Endodermal cell (in vitro differentiated cells): ENCODE measurements at regions not wholly inside any gene's neighbourhood (a gene's known extent, or its start where the extent isn't known, plus 50 kb on each side); places are given as distances from the start of the nearest gene placed in this dataset.

Experiments
- DNase-seq: peaks from one replicate; pipeline ENCODE4 v3.0.0-alpha.2; 2017
- H3K27ac ChIP-seq: 2 replicates; pipeline ENCODE4 v1.5.1; 2013; ENCODE audit warnings: mild to moderate bottlenecking, low read depth, low read length, moderate library complexity
- H3K27me3 ChIP-seq: 2 replicates; pipeline ENCODE4 v1.6.1; 2013; ENCODE audit warnings: mild to moderate bottlenecking, low read length, moderate library complexity; ENCODE audit not compliant: insufficient read depth, control insufficient read depth, poor library complexity, severe bottlenecking
- H3K36me3 ChIP-seq: 2 replicates; pipeline ENCODE4 v1.7.0; 2013; ENCODE audit warnings: mild to moderate bottlenecking, low read length, moderate library complexity; ENCODE audit not compliant: control insufficient read depth, insufficient read depth
- H3K4me1 ChIP-seq: one replicate; pipeline ENCODE4 v1.7.0; 2013; ENCODE audit warnings: low read length; ENCODE audit not compliant: control insufficient read depth, insufficient read depth
- H3K4me3 ChIP-seq: 2 replicates; pipeline ENCODE4 v1.5.1; 2013; ENCODE audit warnings: mild to moderate bottlenecking, low read length, moderate library complexity
- H3K9ac ChIP-seq: 2 replicates; pipeline ENCODE4 v1.6.1; 2013; ENCODE audit warnings: mild to moderate bottlenecking, low read length, moderate library complexity; ENCODE audit not compliant: poor library complexity, severe bottlenecking; ENCODE audit errors: extremely low read depth
- H3K9me3 ChIP-seq: 2 replicates; pipeline ENCODE4 v1.6.1; 2013; ENCODE audit warnings: mild to moderate bottlenecking, low read length, moderate library complexity; ENCODE audit not compliant: control insufficient read depth
- H3K27ac Mint-ChIP-seq: 2 replicates; pipeline ENCODE4 v1.8.0; 2020; ENCODE audit warnings: mixed read lengths
- H3K27me3 Mint-ChIP-seq: 2 replicates; pipeline ENCODE4 v1.8.0; 2021; ENCODE audit warnings: mild to moderate bottlenecking, mixed read lengths; ENCODE audit not compliant: insufficient read depth
- H3K36me3 Mint-ChIP-seq: 2 replicates; pipeline ENCODE4 v1.8.0; 2020; ENCODE audit warnings: low read depth, mixed read lengths
- H3K4me1 Mint-ChIP-seq: 2 replicates; pipeline ENCODE4 v1.8.0; 2020; ENCODE audit warnings: mixed read lengths
- H3K4me3 Mint-ChIP-seq: 2 replicates; pipeline ENCODE4 v1.8.0; 2020; ENCODE audit warnings: mild to moderate bottlenecking, moderate library complexity, mixed read lengths
- H3K9me3 Mint-ChIP-seq: 2 replicates; pipeline ENCODE4 v1.8.0; 2020; ENCODE audit warnings: mild to moderate bottlenecking, mixed read lengths
- WGBS, 2 experiments: methylation state at CpG; one replicate each; pipeline versions ENCODE4 v1.1.5 to v1.1.7; 2013; ENCODE audit warnings: missing lambda C conversion rate in 2 of 2, mixed read lengths in 1 of 2; ENCODE audit not compliant: insufficient coverage in 1 of 2, insufficient read length in 1 of 2; 5-methylcytosine and 5-hydroxymethylcytosine counted together
- TF ChIP-seq, protein P1 (sequence below): fragments of 200-600 bp; sonication (generic); conservative IDR thresholded peaks from 2 replicates; pipeline ENCODE4 v1.5.0; 2021; ENCODE audit warnings: antibody characterized with exemption, mild to moderate bottlenecking

DNA sequence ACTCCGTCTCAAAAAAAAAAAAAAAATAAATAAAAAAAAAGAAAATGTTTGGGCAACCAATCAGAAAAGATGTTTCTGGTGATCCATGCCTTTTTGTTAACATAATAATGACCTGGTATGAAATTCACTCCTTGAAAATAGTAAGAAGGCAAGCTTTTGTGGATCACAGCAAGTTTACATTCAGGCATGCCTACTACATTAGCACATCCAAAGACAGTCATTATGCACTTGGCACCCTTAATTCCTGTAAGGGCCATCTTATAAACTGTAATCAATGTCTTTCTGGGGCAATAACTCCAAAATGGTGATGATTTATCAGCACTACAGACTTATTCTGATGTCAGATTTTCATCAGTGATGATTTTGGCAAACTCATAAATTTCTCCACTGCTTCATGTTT lies 1871.6 kb upstream of the AGA start:
- no peaks in the 10 kb centered on the region for H3K4me1 Mint-ChIP-seq
- peaks cover 20% of the 10 kb centered on the region for H3K9me3 ChIP-seq
- WGBS, 2 experiments = 100% methylated on average over 1 of the region's 1 CpG; no CpG with 5 or more reads in 1 of the 2 experiments
- H3K27ac ChIP-seq = no peak overlapping the region
- peaks cover 30% of the 10 kb centered on the region for H3K9me3 Mint-ChIP-seq
- no peak for DNase-seq
- no peaks in the 10 kb centered on the region for H3K4me1 ChIP-seq
- H3K36me3 ChIP-seq = no peaks in the 10 kb centered on the region
- H3K4me3 Mint-ChIP-seq = no peak overlapping the region
- H3K36me3 Mint-ChIP-seq = peaks cover 35% of the 10 kb centered on the region
- H3K9ac ChIP-seq = no peak overlapping the region
- no peaks in the 10 kb centered on the region for H3K27me3 ChIP-seq
- no peak overlapping the region for H3K27ac Mint-ChIP-seq
- H3K4me3 ChIP-seq = no peak overlapping the region
- TF ChIP-seq, protein P1, sequence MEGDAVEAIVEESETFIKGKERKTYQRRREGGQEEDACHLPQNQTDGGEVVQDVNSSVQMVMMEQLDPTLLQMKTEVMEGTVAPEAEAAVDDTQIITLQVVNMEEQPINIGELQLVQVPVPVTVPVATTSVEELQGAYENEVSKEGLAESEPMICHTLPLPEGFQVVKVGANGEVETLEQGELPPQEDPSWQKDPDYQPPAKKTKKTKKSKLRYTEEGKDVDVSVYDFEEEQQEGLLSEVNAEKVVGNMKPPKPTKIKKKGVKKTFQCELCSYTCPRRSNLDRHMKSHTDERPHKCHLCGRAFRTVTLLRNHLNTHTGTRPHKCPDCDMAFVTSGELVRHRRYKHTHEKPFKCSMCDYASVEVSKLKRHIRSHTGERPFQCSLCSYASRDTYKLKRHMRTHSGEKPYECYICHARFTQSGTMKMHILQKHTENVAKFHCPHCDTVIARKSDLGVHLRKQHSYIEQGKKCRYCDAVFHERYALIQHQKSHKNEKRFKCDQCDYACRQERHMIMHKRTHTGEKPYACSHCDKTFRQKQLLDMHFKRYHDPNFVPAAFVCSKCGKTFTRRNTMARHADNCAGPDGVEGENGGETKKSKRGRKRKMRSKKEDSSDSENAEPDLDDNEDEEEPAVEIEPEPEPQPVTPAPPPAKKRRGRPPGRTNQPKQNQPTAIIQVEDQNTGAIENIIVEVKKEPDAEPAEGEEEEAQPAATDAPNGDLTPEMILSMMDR = no peak
- H3K27me3 Mint-ChIP-seq = no peaks in the 10 kb centered on the region

- Histone ChIP-seq H3K36me3 (no peaks in the 10 kb centered on the region), H3K27me3 (no peaks in the 10 kb centered on the region), H3K9ac (no peak overlapping the region), H3K4me1 (no peaks in the 10 kb centered on the region), H3K9me3 (no peaks in the 10 kb centered on the region), H3K4me3 (no peak overlapping the region), H3K27ac (no peak overlapping the region)
- no peak overlapping the region for H3K4me3 Mint-ChIP-seq
- TF ChIP-seq, protein P1 = no peak
- H3K9me3 Mint-ChIP-seq = no peaks in the 10 kb centered on the region
- H3K27ac Mint-ChIP-seq = no peak overlapping the region
- no peaks in the 10 kb centered on the region for H3K27me3 Mint-ChIP-seq
- H3K4me1 Mint-ChIP-seq = no peaks in the 10 kb centered on the region
- no peak for DNase-seq
- 84 to 100% methylated on average over 1 to 2 of the region's 2 CpGs for WGBS, 2 experiments
- H3K36me3 Mint-ChIP-seq = no peaks in the 10 kb centered on the region
Observed at GRCh38 chr4:179325181-179325580, 1882.9 kb upstream of the AGA start.

DNA sequence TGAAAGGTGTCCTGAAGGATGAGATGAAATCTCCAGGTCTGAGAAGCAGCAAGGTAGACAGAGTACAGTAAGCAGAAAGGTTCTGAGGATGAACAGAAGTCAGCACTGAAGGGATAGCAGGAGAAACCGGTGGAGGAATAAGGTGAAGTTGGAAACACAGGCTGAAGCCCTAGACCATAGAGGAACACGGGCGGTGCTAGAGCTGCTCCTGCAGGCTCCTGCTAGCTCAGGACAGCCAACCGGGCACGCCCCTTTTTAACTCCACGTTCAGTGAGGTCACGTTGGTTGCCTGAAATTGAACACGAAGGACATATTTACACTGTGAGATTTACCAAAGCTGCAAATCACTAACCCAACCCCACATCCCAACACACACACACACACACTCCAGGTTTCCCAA lies 1886.4 kb upstream of the AGA start:
- WGBS, 2 experiments = 95 to 96% methylated on average over 8 of the region's 8 CpGs
- Histone ChIP-seq H3K27ac (no peak overlapping the region), H3K9ac (no peak overlapping the region), H3K4me1 (no peaks in the 10 kb centered on the region), H3K27me3 (no peaks in the 10 kb centered on the region), H3K36me3 (no peaks in the 10 kb centered on the region), H3K4me3 (no peak overlapping the region), H3K9me3 (no peaks in the 10 kb centered on the region)
- no peaks in the 10 kb centered on the region for H3K36me3 Mint-ChIP-seq
- no peak overlapping the region for H3K4me3 Mint-ChIP-seq
- no peak for DNase-seq
- no peak overlapping the region for H3K27ac Mint-ChIP-seq
- H3K27me3 Mint-ChIP-seq = no peaks in the 10 kb centered on the region
- H3K4me1 Mint-ChIP-seq = no peaks in the 10 kb centered on the region
- H3K9me3 Mint-ChIP-seq = no peaks in the 10 kb centered on the region
- TF ChIP-seq, protein P1 = no peak
